A172 (cell line): ENCODE measurements at regions not wholly inside any gene's neighbourhood (a gene's known extent, or its start where the extent isn't known, plus 50 kb on each side); places are given as distances from the start of the nearest gene placed in this dataset.
"Not testable (repeated sequence)": the region's sequence is repeated elsewhere in the genome, so short reads cannot be mapped to it uniquely, and the experiment has no call there.

ENCODE experiments used
- DNase-seq: peaks from one replicate; pipeline ENCODE4 v3.0.0-alpha.2; 2015; ENCODE audit warnings: low spot score

DNA sequence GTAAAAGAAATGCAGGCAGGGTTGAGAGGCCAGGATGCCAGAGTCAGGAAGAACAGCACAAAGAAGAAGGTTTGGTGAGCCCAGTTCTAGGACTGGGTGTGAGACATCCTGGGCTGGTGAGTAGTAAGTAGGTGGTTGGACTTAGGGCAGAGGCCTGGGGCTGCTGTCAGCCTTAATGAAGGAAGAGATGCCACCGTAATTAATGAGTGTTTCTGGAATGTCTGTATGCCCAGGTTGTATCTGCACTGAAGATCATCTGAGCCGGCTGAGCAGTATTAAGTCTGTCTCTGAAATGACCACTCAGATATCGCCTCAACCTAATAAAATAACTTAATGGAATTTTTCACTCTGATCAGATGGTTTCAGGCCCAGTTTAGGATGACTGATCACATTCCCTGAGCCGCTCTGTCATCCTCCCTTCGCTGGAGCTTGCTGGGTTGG lies 532.9 kb upstream of the IL12A start:
- DNase-seq: peak; percentile 74

DNA sequence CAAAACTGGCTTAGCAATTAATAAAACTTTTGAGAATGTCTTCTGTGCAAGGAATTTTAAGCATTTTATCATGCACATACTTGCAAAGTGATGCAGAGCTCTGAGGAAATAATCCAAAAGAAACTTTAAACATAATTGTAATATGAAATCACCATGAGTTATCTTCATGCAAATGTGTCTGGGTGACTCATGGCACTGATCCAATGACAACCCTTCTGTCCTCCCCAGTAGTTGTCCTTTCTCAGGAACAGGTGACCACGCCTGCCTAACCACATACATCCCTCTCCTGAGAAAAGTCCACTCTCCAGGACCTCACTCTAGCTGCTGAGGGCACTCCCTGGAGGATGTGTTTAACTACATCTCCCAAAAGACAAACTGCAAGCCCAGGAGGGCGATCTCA lies 530.6 kb upstream of the IL12A start:
- DNase-seq: peak; percentile 100

DNA sequence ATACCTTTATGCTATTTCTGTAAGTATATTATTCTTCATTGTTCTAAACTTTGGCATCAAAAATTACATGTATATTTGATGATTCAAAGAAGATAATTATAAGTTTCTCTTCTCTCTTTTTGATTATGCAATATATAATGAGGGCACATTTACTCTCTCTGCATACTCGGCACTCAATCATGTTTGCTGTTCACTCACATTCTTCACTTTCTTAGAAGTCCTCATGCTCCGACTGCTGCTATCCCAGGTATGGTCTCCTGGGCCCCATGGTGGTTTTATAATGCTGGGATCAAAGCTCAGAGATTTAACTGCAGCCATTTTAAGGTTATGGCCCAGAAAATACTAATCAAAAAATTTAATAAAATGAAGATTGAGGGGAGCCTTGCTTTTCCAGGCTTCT lies 529.7 kb upstream of the IL12A start:
- no peak for DNase-seq

DNA sequence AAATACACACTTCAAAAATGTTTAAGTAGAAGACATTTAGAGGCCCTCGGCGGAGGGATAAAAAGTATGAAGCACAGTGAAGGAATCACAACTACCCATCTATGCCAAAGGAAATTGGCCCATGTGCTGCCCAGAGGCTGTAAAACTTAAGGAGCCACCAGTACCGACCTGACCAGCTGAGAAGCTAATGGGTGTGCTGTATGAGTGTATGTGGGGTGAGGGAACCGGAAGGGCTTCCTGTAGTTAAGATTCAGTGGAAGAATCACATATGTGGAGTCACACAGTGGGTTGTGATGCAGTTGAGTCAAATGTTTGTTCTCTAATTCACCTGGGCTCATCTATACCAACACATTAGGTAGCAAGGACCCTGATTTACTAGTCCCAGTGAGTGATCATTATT lies 516.0 kb upstream of the IL12A start:
- DNase-seq: no peak

DNA sequence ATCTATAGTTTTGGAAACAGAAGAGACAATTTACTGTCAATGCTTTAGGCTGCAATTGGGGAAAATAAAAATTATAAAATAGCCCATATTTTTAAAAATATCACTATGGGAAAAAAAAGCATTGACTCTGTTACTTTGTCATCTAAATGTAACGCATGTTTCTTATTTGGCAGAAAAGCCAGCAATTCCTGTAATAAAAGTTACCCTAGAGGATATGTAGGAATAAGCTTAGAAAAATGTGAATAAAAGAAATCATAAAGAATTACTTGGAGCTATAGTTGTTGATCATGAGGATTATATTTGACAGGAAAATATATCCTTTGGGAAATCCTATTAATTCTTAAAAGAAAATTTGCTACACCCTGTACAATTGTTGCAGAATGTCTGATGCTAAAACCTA lies 515.4 kb upstream of the IL12A start:
- DNase-seq: no peak

DNA sequence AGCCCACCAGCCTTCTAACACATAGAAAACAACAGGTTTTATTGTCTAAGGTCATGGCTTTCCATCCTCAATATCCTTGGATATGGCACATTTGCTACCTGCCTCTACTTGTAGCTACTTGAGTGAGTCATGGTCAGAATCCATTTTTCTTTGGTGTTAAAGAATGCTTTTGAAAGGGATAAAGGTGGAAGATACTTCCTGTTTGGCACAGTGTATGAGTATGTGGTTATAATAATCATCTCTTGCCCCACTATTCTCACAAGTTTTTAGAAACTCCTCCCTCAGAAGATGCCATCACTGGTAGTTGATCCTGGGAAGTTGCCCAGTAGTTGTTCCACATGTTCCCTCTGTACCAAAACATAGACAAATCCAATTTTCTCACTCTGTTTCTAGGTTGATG lies 508.6 kb upstream of the IL12A start:
- DNase-seq: peak; percentile 21

DNA sequence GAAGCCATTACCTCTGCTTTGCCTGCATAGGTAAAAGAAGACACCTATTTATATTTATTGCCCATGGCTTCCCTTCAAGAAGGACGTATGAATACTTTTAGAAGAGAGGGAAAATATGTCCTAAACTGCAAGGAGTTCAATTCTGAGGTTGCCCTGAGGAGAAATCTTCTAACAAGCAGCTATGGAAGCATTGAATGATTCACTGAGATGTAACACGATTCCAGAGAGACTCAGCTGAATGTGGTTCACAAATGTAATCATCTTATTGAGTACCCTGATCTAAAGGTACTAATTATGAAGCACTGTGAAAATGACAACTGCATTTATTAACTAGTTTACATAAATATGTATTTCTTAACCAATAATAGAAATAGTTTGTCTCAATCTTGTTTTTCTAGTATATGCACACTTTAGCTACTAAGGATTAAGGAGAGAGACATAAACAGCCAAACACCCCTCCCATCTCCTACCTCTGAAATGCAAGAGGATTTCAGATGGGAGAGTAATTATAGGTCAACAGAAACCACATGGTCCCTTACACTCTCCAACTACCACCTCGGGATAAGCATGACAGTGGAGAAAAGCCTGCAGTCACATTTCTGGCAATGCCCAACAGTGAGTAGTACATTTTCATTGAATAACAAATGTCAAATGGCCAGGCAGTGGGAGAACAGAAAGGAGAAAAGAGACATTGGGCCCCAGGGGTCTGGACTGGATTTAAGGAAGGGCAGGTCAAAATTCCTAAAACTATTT lies 506.2 kb upstream of the IL12A start:
- no peak for DNase-seq

DNA sequence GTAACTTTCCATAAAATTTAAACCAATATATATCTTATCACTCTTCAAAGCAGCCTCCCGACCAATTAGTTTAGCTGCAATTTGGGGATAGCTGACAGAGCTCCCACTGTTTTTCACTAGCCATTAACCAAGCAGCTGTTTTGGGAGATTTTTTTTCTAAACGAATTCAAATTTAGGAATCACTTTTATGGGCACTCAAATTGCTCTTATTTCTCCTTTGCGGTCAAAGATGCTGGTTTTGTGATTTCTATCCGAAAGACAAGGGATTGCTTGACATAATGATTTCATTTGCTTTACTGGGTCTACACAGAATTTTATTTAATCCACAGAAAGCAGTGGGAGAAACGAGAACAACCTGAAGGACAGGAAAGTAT lies 505.7 kb upstream of the IL12A start:
- DNase-seq: no peak

DNA sequence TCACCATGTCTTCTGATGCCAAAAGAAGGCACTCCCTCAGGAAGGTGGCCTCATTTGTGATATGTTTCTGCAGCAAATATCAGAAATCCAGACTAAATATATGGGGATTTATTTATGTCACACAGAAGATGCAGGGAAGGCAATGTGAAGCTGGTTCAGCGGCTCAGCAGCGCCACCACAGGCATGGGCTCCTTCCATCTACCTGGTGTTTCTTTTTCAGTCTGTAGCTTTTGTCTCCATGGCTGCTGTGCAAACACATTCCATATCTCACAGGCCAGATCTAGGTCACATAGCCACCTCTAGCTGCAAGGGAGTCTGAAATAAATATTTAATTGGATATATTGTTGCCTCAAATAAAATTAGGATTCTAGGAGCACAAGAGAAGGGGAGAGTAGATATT lies 502.1 kb upstream of the IL12A start:
- no peak for DNase-seq

DNA sequence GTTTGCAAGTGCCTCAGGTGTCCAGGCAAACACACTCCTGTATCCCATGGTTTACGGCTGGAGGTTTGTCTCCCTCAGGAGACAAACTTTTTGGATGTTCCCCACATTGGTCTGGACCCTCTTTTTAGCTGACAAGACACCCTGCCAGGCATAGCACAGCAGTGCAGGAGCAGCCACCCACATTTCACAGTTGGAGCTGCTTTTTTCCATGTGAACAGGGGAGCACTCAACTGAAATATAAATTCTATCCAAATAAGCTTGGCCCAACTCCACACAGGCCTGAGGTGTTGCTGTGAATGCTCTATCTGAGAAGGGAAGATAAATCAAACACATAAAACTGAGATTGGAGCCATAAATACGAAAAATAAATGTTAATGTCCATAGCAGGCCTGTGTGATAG lies 501.3 kb upstream of the IL12A start:
- no peak for DNase-seq

DNA sequence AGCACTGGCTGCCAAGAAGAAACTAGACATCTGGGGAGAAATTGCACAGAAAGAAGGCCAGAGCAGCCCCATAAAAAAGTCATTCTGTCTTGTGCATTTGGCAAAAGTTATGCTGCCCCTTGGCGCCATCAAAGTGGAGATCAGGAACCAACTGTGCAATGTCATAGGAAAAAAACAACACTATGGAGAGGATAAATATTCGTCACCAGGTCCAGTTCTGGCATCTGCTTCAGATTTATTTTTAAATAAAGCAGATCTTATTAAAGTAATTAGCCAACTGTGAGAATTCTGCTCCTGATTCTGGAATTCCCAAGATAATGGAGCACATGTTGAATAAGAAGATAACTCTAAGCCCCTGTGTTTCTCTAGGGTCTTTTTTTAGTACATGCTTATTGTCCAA lies 500.0 kb upstream of the IL12A start:
- DNase-seq: no peak

DNA sequence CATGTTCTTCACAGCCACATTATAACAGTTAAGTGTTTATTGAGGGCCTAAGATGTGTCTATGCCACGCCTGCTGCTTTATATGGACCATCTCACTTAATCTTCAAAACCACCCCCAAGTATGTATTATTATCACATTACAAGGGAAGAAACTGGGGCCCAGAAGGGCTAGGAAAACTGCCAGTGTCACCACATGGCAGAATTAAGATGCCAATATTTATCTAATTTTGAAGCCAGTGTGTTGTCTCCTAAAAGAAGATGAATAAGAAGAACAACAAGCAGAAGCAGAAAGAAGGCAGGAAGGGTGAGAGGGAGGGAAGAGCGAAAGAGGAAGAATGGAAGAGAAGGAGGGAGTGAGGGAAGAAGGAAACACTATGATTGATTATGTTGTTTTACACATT lies 491.3 kb upstream of the IL12A start:
- no peak for DNase-seq

DNA sequence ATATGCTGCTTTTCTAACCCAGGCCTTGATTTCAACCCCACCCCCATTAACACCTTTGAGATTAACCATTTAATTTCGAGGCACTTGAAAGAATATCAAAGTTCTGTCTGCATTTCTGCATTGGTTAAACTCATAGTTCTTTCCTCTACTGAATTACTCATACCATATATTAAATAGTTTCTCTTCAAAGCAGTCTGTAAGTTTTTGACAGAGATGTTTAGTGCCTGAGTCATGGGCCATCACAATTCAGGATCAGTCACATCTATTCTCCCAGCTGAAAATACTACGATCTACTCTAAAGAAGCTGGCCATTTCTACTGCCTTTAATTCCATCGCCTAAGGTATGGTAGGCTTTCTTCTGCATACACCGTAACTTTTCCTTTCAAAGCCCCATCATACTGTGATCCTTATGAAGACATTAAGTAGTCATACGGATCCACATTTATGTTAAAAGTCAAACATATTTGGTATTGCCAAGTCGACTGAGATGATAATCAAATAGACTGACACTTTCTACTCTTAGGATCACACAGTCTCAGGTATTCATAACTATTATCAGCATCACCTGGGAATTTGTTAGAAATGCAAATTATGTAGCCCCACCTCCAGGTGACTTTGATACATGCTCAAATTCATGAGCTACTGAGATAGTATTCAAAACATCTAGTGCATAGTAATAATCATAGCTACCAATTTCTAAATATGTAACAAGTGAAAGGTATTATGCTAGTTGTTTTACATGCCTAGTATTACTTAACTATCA lies 489.4 kb upstream of the IL12A start:
- peak; percentile 59 for DNase-seq

DNA sequence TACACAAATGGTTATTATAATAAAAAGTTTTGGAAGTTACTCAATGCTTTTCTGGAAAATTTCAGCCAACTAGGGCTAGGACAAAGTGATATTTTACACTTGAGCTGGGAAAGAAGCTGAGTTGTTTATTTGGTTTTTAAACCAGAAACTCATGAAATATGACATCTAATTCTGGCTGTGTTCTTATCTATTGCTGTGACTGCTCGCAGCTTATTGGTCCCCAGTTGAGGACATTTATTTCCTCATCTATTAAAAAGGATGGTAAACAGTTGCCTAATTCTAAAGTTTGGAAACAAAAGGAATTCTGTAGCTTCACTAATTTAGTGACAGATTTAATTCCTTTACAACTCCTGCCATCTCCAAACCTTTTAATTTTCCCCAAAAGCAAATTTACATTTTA lies 487.6 kb upstream of the IL12A start:
- no peak for DNase-seq

DNA sequence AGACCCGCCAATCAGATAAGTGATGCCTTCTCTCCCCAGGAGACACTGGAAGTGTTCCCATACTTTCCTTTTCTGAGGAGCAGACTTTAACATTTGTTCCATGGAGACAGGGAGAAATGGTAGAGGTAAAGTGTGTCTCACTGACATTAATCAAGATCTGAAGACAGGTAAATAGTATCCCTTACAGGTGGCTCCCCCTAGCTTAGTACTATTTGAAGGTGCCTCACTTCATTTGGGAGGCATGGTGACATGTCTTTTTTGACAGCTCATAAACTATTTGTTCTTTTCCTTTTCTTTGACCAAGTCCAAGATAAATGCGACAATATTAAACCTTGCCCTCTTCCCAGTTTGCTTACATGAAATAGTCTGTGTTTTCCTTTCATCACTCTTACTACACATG lies 485.6 kb upstream of the IL12A start:
- no peak for DNase-seq

DNA sequence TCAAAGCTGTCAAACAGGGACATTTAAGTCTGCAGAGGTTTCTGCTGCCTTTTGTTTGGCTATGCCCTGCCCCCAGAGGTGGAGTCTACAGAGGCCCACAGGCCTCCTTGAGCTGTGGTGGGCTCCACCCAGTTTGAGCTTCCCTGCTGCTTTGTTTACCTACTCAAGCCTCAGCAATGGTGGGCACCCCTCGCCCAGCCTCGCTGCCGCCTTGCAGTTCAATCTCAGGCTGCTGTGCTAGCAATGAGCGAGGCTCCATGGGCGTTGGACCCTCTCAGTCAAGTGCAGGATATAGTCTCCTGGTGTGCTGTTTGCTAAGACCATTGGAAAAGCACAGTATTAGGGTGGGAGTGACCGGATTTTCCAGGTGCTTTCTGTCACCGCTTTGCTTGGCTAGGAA lies 477.6 kb upstream of the IL12A start:
- not testable (repeated sequence) for DNase-seq

DNA sequence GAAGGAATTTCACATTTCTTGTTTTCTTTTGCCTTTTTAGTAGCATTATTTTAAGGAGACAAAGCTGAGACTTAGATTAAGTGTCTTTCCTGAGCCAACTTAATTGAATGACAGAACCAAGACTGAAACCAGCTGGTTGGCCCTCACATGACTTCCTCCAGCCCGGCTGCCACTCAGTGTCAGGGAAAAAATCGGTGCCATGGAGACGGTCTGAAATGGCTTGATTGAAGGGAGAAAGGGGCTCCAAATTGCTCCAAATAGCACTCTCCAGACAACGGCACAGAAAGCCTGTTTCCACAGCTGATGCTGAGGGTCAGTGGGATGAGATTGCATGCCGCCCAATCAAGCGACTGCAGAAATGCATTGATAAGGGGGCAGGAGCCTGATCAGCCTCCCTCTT lies 475.2 kb upstream of the IL12A start:
- DNase-seq: no peak

DNA sequence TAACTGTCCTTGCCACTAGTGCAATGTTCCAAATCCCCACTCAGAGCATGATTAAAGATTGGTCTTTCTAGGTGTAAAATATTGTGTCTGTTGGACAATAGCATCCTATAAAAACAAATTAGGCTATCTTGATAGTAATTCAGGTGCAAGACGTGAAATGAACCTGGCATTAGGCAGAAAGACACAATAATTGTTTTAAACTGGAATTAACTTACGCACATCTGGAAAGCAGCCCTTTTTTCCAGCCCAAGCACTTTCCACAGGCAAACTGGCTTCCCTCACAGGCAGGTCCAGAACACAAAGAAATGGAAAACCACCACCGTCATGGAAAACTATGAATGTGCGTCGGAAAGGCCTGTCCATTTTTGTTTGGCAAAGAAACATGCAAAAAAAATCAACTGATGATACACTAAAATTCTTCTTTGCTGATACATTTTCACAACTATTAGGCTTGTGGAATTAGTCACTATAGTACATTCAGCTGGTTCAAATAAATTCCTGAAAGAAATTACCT lies 474.7 kb upstream of the IL12A start:
- no peak for DNase-seq

DNA sequence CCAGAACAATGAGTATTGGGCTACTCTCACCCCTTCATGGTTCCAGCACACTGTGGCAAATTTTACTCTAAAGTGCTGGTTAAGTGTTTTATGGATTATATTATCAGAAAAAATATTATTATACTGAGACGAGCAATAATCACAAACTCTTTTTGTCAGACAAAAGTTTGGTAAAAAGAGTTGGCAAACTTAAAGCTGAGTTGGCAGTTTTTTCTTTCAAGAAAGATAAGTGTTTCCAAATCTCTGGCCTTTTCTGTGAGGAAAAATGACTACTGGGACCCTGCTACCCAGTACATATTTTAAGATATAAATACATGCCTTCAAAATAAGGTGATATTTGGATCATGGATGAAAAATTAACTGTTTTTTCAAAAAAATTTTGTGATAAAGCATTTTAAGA lies 471.5 kb upstream of the IL12A start:
- DNase-seq: no peak

DNA sequence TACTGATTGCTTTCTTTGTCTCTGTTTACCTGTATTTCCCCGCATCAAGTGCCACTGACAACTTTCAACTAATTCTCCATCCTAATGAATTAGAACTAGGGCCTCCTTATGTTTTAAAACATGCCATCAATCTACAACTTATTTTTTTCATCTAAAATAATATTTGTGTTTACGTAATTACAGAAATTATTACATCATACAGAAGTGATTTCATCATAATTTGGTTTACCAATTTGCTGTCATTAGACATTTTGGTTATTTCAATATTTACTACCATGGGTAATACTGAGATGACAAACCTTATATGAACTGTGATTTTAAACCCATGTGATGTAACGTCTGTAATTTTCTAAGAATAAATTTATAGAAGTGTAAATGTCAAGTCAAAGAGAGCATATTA lies 468.0 kb upstream of the IL12A start:
- no peak for DNase-seq

DNA sequence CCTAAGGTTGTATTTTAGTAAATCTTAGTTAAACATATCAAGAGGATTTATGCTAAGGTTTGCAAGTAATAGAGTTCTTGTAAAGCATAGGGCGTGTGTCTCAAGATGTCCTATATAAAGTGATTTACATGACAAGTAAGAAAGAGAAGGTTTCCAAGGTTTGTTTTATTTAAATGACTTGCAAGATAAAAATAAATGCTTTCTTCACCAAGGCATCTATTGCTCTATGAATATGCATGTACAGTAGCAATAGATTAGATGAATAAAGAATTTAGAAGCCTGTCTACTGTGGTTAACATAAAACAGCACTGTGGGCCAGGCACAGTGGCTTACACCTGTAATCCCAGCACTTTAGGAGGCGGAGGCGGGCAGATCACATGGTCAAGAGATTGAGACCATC lies 466.4 kb upstream of the IL12A start:
- DNase-seq: no peak

DNA sequence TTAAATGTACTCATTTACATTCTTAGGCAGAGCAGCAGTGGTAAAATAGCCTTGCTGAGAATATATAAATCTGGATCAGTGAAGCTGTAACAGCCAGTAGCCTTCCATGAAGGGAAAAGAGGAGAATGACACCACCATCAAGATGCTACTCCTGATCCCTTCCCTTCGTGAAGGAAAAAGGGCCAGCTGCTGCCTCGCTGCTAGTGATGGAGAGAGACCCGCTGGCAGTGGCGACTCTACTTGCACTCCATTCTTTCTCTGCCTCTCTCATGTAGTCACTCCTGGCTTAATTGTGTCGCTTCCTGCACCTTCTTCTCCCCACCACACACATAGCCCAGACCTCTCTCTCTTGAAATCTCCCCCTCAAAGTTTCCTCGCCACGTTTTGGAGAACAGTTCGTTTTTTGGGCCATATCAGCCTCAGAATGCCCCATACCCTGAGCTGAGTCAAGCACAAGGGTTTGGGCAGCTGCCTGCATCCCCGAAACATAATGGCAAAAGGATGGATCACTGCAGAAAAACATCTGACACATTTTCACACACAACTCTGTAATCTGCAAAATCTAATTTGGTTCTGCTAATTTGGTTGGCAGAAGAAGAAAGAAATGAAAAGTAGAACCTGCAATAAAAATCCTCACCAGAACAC lies 460.3 kb upstream of the IL12A start:
- DNase-seq: no peak

DNA sequence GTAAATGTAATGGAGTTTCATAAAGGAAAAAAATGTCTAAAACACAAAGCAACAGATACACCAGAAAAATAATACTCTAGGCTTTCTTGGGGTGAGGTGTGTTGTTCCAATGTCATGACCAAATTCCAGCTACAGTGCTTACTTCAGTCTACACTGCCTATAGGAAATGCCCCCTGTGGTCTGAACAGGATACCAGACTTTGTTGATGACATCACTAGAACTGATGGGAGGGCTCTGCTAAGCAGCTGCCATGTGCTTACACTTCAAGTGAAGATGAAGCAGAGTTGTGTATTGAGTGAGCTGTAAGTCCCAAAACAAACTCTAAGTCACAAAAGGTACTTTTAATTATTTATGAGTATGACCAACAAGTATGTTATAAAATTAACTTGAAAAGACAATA lies 456.1 kb upstream of the IL12A start:
- peak; percentile 10 for DNase-seq
